ENCODE measurements at regions not wholly inside any gene's neighbourhood (a gene's known extent, or its start where the extent isn't known, plus 50 kb on each side); places are given as distances from the start of the nearest gene placed in this dataset.

DNA sequence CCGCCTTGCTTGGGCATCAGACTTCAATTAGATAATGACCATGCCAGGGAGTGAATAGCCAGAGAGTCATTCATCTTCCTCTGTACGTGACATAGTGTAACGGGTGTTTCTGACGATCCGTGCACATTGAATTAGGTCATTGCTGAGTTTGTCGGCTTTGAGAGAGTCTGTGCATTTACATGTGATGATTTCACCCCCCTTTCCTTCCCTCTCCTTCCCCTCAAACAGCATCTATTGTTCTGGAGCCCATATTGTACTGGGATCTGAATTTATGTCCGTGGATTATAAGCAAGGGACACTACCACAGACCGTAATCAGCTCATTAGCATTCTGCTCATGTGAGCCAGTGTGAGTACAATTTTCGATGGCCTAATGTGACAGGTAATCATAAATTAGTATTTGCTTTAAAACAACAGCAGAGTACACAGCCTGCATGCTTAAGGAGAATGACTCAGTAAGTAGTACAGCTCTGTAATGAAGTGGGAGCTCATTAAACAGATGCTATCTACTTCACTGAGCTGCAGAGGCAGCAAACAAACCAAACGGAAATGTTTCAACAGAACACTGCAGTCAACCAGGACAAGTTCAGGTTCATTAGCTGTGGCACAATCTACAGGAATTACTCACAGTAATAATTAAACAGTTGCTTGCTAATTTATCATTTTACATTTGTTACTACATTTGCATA is 302.1 kb downstream of the CSNK1G3 start:
- Histone ChIP-seq H3K4me1 (peaks cover 0 to 26% (median 9%) of the 10 kb centered on the region in 6 donors), H3K9me3 (no peaks in the 10 kb centered on the region), H3K27ac (no peak overlapping the region), H3K4me3 (no peak overlapping the region), H3K27me3 (replicated peaks in 1 of 7) (no peaks in the 10 kb centered on the region), H3K36me3 (no peaks in the 10 kb centered on the region)
- TF ChIP-seq, protein P1, sequence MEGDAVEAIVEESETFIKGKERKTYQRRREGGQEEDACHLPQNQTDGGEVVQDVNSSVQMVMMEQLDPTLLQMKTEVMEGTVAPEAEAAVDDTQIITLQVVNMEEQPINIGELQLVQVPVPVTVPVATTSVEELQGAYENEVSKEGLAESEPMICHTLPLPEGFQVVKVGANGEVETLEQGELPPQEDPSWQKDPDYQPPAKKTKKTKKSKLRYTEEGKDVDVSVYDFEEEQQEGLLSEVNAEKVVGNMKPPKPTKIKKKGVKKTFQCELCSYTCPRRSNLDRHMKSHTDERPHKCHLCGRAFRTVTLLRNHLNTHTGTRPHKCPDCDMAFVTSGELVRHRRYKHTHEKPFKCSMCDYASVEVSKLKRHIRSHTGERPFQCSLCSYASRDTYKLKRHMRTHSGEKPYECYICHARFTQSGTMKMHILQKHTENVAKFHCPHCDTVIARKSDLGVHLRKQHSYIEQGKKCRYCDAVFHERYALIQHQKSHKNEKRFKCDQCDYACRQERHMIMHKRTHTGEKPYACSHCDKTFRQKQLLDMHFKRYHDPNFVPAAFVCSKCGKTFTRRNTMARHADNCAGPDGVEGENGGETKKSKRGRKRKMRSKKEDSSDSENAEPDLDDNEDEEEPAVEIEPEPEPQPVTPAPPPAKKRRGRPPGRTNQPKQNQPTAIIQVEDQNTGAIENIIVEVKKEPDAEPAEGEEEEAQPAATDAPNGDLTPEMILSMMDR (IDR thresholded peaks at IDR 0.05 in 8 of 11, conservative IDR thresholded peaks at IDR 0.05 in 3 of 11), result no peak
- TF ChIP-seq POLR2AphosphoS5 (IDR thresholded peaks at IDR 0.05) (no peak), POLR2A (IDR thresholded peaks at IDR 0.05) (no peak)
- WGBS, 5 donors, result 58 to 74% (median 66%) methylated on average over 10 of the region's 10 CpGs
- no peak for DNase-seq
- intact Hi-C loops (cut with DNase I; ENCODE audit: low total_unique reads), result no loop called here

DNA sequence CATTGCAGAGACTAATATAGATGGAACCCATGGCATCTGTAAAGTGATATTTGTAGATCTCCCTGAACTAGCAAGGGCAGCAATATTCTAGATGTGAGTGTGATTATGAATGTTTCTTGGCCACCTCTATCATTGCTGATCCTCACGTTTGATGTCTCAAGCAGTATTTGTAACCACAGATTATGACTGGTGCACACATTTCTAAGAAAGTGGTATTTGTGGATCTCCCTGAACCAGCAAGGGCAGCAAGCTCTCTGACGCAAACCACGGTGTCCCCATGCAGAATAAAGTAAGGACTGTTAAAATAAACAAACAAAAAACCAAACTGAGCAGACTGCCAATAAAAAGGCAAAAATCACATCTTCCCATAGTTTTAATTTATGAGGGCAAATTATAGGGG is 301.3 kb downstream of the CSNK1G3 start:
- TF ChIP-seq POLR2A (IDR thresholded peaks at IDR 0.05), result no peak
- no peak for TF ChIP-seq POLR2AphosphoS5 (IDR thresholded peaks at IDR 0.05)
- TF ChIP-seq, protein P1 (IDR thresholded peaks at IDR 0.05 in 8 of 11, conservative IDR thresholded peaks at IDR 0.05 in 3 of 11), result no peak
- Histone ChIP-seq H3K27ac (no peak overlapping the region), H3K36me3 (no peaks in the 10 kb centered on the region), H3K4me3 (no peak overlapping the region), H3K27me3 (replicated peaks in 1 of 7) (no peaks in the 10 kb centered on the region), H3K9me3 (no peaks in the 10 kb centered on the region), H3K4me1 (peaks cover 0 to 34% (median 14%) of the 10 kb centered on the region in 6 donors)
- WGBS, 5 donors, result 67 to 82% (median 75%) methylated on average over 3 of the region's 3 CpGs
- intact Hi-C loops (cut with DNase I; ENCODE audit: low total_unique reads), result no loop called here
- no peak for DNase-seq

GRCh38 chr5:123811831-123812230 is 299.9 kb downstream of the CSNK1G3 start:
- no peaks in the 10 kb centered on the region for H3K9me3 ChIP-seq
- DNase-seq, result no peak
- TF ChIP-seq POLR2AphosphoS5 (IDR thresholded peaks at IDR 0.05) (no peak), POLR2A (IDR thresholded peaks at IDR 0.05) (no peak)
- TF ChIP-seq, protein P1 (IDR thresholded peaks at IDR 0.05 in 8 of 11, conservative IDR thresholded peaks at IDR 0.05 in 3 of 11), result no peak
- H3K36me3 ChIP-seq, result no peaks in the 10 kb centered on the region
- no peak overlapping the region for H3K4me3 ChIP-seq
- H3K4me1 ChIP-seq, result peaks cover 0 to 35% (median 14%) of the 10 kb centered on the region in 6 donors
- intact Hi-C loops (cut with DNase I; ENCODE audit: low total_unique reads), result no loop called here
- no peak overlapping the region for H3K27ac ChIP-seq
- H3K27me3 ChIP-seq (replicated peaks in 1 of 7), result no peaks in the 10 kb centered on the region
- 63 to 90% (median 82%) methylated on average over 2 of the region's 2 CpGs for WGBS, 5 donors

DNA sequence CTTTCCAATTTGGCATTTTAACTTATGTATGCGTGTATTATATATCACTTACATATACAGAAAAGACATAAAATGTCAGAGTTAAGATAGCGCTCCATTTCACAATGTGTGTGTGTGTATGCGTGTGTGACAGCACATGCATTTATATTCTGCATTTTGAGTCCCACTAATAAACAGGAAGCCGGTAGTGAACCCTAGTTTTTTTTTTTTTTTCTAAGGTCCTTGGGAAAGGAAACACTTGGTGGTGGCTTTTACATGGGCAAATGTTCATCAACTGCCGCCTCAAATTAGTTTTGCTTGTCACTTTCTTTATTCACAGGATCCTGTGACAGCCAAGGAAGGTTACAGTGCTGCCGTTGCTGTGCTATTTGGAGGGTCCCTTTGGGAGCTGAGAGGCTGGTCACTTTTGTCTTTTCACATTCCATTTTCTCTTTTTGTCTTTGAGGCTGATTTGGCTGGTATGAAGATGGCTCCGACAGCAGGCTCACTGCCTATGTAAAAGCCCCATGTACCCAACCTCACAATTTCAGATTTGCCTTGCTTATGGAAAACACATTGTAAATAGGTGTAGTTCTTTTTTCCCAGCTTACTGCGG is 298.9 kb downstream of the CSNK1G3 start:
- no peak for DNase-seq
- H3K4me3 ChIP-seq, result no peak overlapping the region
- no peaks in the 10 kb centered on the region for H3K36me3 ChIP-seq
- TF ChIP-seq, protein P1 (IDR thresholded peaks at IDR 0.05 in 8 of 11, conservative IDR thresholded peaks at IDR 0.05 in 3 of 11), result no peak
- TF ChIP-seq POLR2A (IDR thresholded peaks at IDR 0.05) (no peak), POLR2AphosphoS5 (IDR thresholded peaks at IDR 0.05) (no peak)
- H3K27me3 ChIP-seq (replicated peaks in 1 of 7), result no peaks in the 10 kb centered on the region
- no peaks in the 10 kb centered on the region for H3K9me3 ChIP-seq
- H3K27ac ChIP-seq, result no peak overlapping the region
- WGBS, 5 donors, result 59 to 70% (median 60%) methylated on average over 8 of the region's 8 CpGs
- intact Hi-C loops (cut with DNase I; ENCODE audit: low total_unique reads), result no loop called here
- peaks cover 0 to 35% (median 14%) of the 10 kb centered on the region in 6 donors for H3K4me1 ChIP-seq

All from spleen (tissue), 11 donors.